ENCODE measurements at regions not wholly inside any gene's neighbourhood (a gene's known extent, or its start where the extent isn't known, plus 50 kb on each side); places are given as distances from the start of the nearest gene placed in this dataset.

DNA sequence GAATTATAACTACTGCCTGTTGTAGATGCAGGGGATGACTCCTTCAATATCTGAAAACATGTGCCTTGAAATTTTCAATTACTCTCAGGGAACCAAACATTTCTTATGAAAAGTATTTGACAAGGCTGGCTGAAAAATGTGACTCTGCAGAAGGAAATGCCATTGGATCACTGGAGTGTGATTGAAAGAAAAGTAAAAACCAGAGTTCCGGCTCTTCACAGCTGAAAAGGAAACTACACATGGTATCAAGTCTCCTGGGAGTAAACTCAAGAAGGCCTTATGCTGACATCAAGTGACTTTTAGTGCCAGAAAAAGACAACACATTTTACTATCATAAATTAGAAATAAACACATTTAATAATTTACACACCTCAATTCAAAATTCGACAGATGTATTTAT lies 693.0 kb downstream of the LRFN5 start:
- POLR2A ChIA-PET = no interaction called here
- Histone ChIP-seq H3F3A (replicated peaks; ENCODE audit: insufficient read depth) (no peaks in the 10 kb centered on the region), H3K4me2 (no peak overlapping the region), H3K4me3 (ENCODE audit: low read depth in 2 of 2, low read length in 1 of 2) (no peak overlapping the region), H3K79me2 (ENCODE audit: insufficient read depth) (no peaks in the 10 kb centered on the region), H3K9me2 (no peaks in the 10 kb centered on the region), H3K36me3 (replicated peaks in 1 of 2; ENCODE audit: control insufficient read depth in 1 of 2, insufficient read depth in 2 of 2, low read length in 1 of 2) (no peaks in the 10 kb centered on the region), H3K27me3 (ENCODE audit: insufficient read depth) (no peaks in the 10 kb centered on the region), H3K9me3 (no peaks in the 10 kb centered on the region), H3K27ac (ENCODE audit: low read depth in 2 of 2, low read length in 1 of 2) (no peak overlapping the region), H3K4me1 (ENCODE audit: control insufficient read depth in 1 of 2, insufficient read depth in 2 of 2, low read depth in 1 of 2, low read length in 1 of 2) (no peaks in the 10 kb centered on the region), H3K9ac (no peak overlapping the region), H2AFZ (ENCODE audit: low read depth) (no peak overlapping the region), H4K20me1 (ENCODE audit: insufficient read depth) (no peaks in the 10 kb centered on the region)
- DNase-seq = no peak
- no peak for TF ChIP-seq GATA2 (CRISPR knock-in tag; IDR thresholded peaks at IDR 0.05)
- TF ChIP-seq, protein P1, sequence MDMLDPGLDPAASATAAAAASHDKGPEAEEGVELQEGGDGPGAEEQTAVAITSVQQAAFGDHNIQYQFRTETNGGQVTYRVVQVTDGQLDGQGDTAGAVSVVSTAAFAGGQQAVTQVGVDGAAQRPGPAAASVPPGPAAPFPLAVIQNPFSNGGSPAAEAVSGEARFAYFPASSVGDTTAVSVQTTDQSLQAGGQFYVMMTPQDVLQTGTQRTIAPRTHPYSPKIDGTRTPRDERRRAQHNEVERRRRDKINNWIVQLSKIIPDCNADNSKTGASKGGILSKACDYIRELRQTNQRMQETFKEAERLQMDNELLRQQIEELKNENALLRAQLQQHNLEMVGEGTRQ (IDR thresholded peaks at IDR 0.05; ENCODE audit: borderline replicate concordance, low read depth, low read length) = no peak
- no peak for TF ChIP-seq RAD21 (IDR thresholded peaks at IDR 0.05; ENCODE audit: low read length)
- TF ChIP-seq, protein P2, sequence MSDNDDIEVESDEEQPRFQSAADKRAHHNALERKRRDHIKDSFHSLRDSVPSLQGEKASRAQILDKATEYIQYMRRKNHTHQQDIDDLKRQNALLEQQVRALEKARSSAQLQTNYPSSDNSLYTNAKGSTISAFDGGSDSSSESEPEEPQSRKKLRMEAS (IDR thresholded peaks at IDR 0.05; ENCODE audit: low read depth) = no peak
- CTCF ChIA-PET = no interaction called here
- 9% methylated on average over 2 of the region's 2 CpGs for WGBS (ENCODE audit: low lambda C conversion rate)

DNA sequence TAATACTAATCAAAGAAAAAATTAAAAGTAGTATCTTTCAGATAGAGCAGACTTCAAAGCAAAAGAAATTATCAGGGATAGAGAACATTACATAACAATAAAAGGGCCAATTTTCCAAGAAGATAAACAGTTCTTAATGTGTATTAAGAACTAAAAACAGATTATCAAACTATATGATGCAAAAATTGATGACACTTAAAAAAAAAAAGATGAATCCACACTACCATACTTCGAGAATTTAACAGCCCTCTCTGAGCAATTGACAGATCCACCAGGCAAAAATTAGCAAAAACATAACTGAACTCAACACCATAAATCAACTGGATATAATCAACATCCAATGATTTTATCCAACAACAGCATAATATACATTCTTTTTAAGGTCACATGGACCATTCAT lies 686.5 kb downstream of the LRFN5 start:
- Histone ChIP-seq H3F3A (replicated peaks; ENCODE audit: insufficient read depth) (no peaks in the 10 kb centered on the region), H3K9me2 (no peaks in the 10 kb centered on the region), H3K4me2 (no peak overlapping the region), H4K20me1 (ENCODE audit: insufficient read depth) (no peaks in the 10 kb centered on the region), H3K4me1 (ENCODE audit: control insufficient read depth in 1 of 2, insufficient read depth in 2 of 2, low read depth in 1 of 2, low read length in 1 of 2) (no peaks in the 10 kb centered on the region), H3K9me3 (no peaks in the 10 kb centered on the region), H3K9ac (no peak overlapping the region), H3K36me3 (replicated peaks in 1 of 2; ENCODE audit: control insufficient read depth in 1 of 2, insufficient read depth in 2 of 2, low read length in 1 of 2) (no peaks in the 10 kb centered on the region), H3K27ac (ENCODE audit: low read depth in 2 of 2, low read length in 1 of 2) (no peak overlapping the region), H3K4me3 (ENCODE audit: low read depth in 2 of 2, low read length in 1 of 2) (no peak overlapping the region), H3K27me3 (ENCODE audit: insufficient read depth) (no peaks in the 10 kb centered on the region), H2AFZ (ENCODE audit: low read depth) (no peak overlapping the region), H3K79me2 (ENCODE audit: insufficient read depth) (no peaks in the 10 kb centered on the region)
- WGBS (ENCODE audit: low lambda C conversion rate) = 0% methylated on average over 1 of the region's 1 CpG
- TF ChIP-seq TCF12 (IDR thresholded peaks at IDR 0.05) (no peak), ELF1 (IDR thresholded peaks at IDR 0.05) (no peak), YY1 (IDR thresholded peaks at IDR 0.05; ENCODE audit: low read depth) (no peak), FOXJ3 (CRISPR knock-in tag; IDR thresholded peaks at IDR 0.05) (no peak), EP300 (IDR thresholded peaks at IDR 0.05; ENCODE audit: borderline replicate concordance in 1 of 2, low read depth in 1 of 2, low read length in 1 of 2) (no peak), RFX5 (IDR thresholded peaks at IDR 0.05; ENCODE audit: low read length) (no peak), RXRA (IDR thresholded peaks at IDR 0.05; ENCODE audit: borderline replicate concordance, low read depth) (no peak)
- TF ChIP-seq, protein P3, sequence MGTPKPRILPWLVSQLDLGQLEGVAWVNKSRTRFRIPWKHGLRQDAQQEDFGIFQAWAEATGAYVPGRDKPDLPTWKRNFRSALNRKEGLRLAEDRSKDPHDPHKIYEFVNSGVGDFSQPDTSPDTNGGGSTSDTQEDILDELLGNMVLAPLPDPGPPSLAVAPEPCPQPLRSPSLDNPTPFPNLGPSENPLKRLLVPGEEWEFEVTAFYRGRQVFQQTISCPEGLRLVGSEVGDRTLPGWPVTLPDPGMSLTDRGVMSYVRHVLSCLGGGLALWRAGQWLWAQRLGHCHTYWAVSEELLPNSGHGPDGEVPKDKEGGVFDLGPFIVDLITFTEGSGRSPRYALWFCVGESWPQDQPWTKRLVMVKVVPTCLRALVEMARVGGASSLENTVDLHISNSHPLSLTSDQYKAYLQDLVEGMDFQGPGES (IDR thresholded peaks at IDR 0.05; ENCODE audit: low read depth, low read length) = no peak
- TF ChIP-seq, protein P1 (IDR thresholded peaks at IDR 0.05; ENCODE audit: borderline replicate concordance, low read depth, low read length) = no peak
- TF ChIP-seq, protein P4, sequence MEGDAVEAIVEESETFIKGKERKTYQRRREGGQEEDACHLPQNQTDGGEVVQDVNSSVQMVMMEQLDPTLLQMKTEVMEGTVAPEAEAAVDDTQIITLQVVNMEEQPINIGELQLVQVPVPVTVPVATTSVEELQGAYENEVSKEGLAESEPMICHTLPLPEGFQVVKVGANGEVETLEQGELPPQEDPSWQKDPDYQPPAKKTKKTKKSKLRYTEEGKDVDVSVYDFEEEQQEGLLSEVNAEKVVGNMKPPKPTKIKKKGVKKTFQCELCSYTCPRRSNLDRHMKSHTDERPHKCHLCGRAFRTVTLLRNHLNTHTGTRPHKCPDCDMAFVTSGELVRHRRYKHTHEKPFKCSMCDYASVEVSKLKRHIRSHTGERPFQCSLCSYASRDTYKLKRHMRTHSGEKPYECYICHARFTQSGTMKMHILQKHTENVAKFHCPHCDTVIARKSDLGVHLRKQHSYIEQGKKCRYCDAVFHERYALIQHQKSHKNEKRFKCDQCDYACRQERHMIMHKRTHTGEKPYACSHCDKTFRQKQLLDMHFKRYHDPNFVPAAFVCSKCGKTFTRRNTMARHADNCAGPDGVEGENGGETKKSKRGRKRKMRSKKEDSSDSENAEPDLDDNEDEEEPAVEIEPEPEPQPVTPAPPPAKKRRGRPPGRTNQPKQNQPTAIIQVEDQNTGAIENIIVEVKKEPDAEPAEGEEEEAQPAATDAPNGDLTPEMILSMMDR (IDR thresholded peaks at IDR 0.05) = no peak
- TF ChIP-seq, protein P2 (IDR thresholded peaks at IDR 0.05; ENCODE audit: low read depth) = no peak
- ChIA-PET CTCF (no interaction called here), POLR2A (no interaction called here)
- DNase-seq = no peak

All from SK-N-SH (cell line).